Fibroblast of villous mesenchyme (primary cell): ENCODE measurements at regions not wholly inside any gene's neighbourhood (a gene's known extent, or its start where the extent isn't known, plus 50 kb on each side); places are given as distances from the start of the nearest gene placed in this dataset.
"Not testable (repeated sequence)": the region's sequence is repeated elsewhere in the genome, so short reads cannot be mapped to it uniquely, and the experiment has no call there.

Source experiments
- DNase-seq: peaks from one replicate; pipeline ENCODE4 v3.0.0-alpha.2; 2010; ENCODE audit warnings: low read depth
- H3K4me3 ChIP-seq: 2 replicates; pipeline ENCODE4 v1.5.1; 2011; ENCODE audit warnings: low read depth, mild to moderate bottlenecking, low read length
- CTCF ChIP-seq: IDR thresholded peaks from 2 replicates; pipeline ENCODE4 v1.5.1; 2012; ENCODE audit warnings: low read depth, mild to moderate bottlenecking, low read length; ENCODE audit not compliant: insufficient read depth

- DNase-seq = no peak
- no peak for TF ChIP-seq CTCF
Observed at GRCh38 chr10:128191847-128192246, 65.6 kb upstream of the MKI67 start.

GRCh38 chr10:128201826-128202225, 75.6 kb upstream of the MKI67 start:
- H3K4me3 ChIP-seq, DNase-seq: not testable (repeated sequence)

More at GRCh38 chr10:128191847-128192246, 65.6 kb upstream of the MKI67 start:
- H3K4me3 ChIP-seq = no peak overlapping the region

GRCh38 chr10:128203028-128203427, 76.8 kb upstream of the MKI67 start:
- DNase-seq = no peak
- TF ChIP-seq CTCF = no peak
- H3K4me3 ChIP-seq = no peak overlapping the region

- not testable (repeated sequence) for H3K4me3 ChIP-seq, DNase-seq
Observed at GRCh38 chr10:128205591-128205990, 79.4 kb upstream of the MKI67 start.

GRCh38 chr10:128206676-128207075, 80.5 kb upstream of the MKI67 start:
- no peak for DNase-seq
- no peak for TF ChIP-seq CTCF
- H3K4me3 ChIP-seq = no peak overlapping the region

- peak overlapping the region; percentile 23 for H3K4me3 ChIP-seq
- DNase-seq = no peak
- TF ChIP-seq CTCF = no peak
Observed at GRCh38 chr10:128209862-128210214, 83.6 kb upstream of the MKI67 start.

GRCh38 chr10:128210215-128211063, 84.2 kb upstream of the MKI67 start:
- peak overlapping the region; percentile 63 for H3K4me3 ChIP-seq
- DNase-seq = peak; percentile 24
- peak; percentile 65 for TF ChIP-seq CTCF

GRCh38 chr10:128211064-128211504, 84.9 kb upstream of the MKI67 start:
- DNase-seq = no peak
- TF ChIP-seq CTCF = no peak
- H3K4me3 ChIP-seq = no peak overlapping the region
